ENCODE measurements at regions not wholly inside any gene's neighbourhood (a gene's known extent, or its start where the extent isn't known, plus 50 kb on each side); places are given as distances from the start of the nearest gene placed in this dataset.

DNA sequence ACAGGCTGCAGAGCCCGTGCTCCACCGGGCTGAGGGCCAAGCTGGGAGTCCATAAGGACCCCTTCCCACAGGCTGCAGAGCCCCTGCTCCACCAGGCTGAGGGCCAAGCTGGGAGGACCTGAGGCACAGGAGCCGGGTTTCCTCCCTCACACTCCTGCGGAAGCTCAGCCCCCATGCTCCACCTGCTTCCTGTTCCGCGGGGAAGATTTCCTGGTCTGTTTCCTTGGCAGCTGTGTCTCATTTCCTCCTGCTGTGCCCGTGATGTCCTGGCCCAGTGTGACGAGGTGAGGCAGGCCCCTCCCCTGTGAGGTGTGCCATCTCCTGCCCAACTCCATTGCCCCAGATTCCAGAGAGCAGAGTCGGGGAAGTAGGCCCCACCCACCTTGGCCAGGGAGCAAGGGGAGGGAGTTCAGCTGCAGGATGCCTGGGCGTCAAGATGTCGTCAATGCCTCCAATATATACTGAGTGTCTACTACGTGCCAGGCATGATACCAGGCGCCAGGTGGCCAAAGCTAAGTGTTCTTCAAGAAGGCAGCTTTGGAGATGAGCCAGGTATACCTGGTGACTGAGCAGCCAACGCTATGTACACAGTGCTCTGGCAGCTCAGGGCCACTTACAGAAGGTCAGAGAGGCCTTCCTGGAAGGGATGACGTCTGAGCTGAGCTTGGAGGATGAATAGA is 58.8 kb downstream of the NAV1 start:
- intact Hi-C loops (cut with micrococcal nuclease) = no loop called here
- H4K20me1 ChIP-seq (ENCODE audit: insufficient read depth, low read length) = no peaks in the 10 kb centered on the region
- H3K4me3 ChIP-seq (replicated peaks in 1 of 3; ENCODE audit: low read depth in 2 of 3, low read length in 3 of 3) = no peak overlapping the region
- TF ChIP-seq, protein P1, sequence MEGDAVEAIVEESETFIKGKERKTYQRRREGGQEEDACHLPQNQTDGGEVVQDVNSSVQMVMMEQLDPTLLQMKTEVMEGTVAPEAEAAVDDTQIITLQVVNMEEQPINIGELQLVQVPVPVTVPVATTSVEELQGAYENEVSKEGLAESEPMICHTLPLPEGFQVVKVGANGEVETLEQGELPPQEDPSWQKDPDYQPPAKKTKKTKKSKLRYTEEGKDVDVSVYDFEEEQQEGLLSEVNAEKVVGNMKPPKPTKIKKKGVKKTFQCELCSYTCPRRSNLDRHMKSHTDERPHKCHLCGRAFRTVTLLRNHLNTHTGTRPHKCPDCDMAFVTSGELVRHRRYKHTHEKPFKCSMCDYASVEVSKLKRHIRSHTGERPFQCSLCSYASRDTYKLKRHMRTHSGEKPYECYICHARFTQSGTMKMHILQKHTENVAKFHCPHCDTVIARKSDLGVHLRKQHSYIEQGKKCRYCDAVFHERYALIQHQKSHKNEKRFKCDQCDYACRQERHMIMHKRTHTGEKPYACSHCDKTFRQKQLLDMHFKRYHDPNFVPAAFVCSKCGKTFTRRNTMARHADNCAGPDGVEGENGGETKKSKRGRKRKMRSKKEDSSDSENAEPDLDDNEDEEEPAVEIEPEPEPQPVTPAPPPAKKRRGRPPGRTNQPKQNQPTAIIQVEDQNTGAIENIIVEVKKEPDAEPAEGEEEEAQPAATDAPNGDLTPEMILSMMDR (IDR thresholded peaks at IDR 0.05) = no peak
- no peaks in the 10 kb centered on the region for H3K27me3 ChIP-seq (ENCODE audit: control insufficient read depth in 2 of 2, insufficient read depth in 2 of 2, low read length in 2 of 2)
- no peak overlapping the region for H3K27ac Mint-ChIP-seq
- no peak overlapping the region for H3K9ac ChIP-seq (ENCODE audit: insufficient read depth, low read length, poor library complexity, severe bottlenecking)
- no peak for DNase-seq
- H3K4me1 ChIP-seq (ENCODE audit: control insufficient read depth in 1 of 2, insufficient read depth in 2 of 2, low read length in 2 of 2) = peaks cover 25 to 37% of the 10 kb centered on the region in 2 donors
- H2AFZ ChIP-seq (ENCODE audit: insufficient read depth, low read depth, low read length, poor library complexity, severe bottlenecking) = no peak overlapping the region
- H3K27me3 Mint-ChIP-seq (ENCODE audit: low read depth in 3 of 3) = peaks cover 0 to 5% (median 2%) of the 10 kb centered on the region in 3 donors
- no peak overlapping the region for H3K4me3 Mint-ChIP-seq
- 46% methylated on average over 15 of the region's 15 CpGs for WGBS (ENCODE audit: insufficient coverage)
- no peaks in the 10 kb centered on the region for H3K36me3 ChIP-seq (replicated peaks in 1 of 2; ENCODE audit: control insufficient read depth in 1 of 2, insufficient read depth in 2 of 2, low read length in 2 of 2)
- H3K9me3 ChIP-seq (replicated peaks in 1 of 2; ENCODE audit: control insufficient read depth in 1 of 2, insufficient read depth in 1 of 2, low read length in 2 of 2) = no peaks in the 10 kb centered on the region
- H3K36me3 Mint-ChIP-seq = no peaks in the 10 kb centered on the region
- peaks cover 0 to 3% (median 0%) of the 10 kb centered on the region in 7 donors for H3K9me3 Mint-ChIP-seq
- peaks cover 50% of the 10 kb centered on the region for H3K4me1 Mint-ChIP-seq
- H3K79me2 ChIP-seq (ENCODE audit: insufficient read depth, low read length) = no peaks in the 10 kb centered on the region
- no peak overlapping the region for H3K27ac ChIP-seq (ENCODE audit: low read depth in 1 of 2, low read length in 2 of 2)
- no peak overlapping the region for H3K4me2 ChIP-seq (replicated peaks; ENCODE audit: extremely low read depth, low read length, poor library complexity, severe bottlenecking)

DNA sequence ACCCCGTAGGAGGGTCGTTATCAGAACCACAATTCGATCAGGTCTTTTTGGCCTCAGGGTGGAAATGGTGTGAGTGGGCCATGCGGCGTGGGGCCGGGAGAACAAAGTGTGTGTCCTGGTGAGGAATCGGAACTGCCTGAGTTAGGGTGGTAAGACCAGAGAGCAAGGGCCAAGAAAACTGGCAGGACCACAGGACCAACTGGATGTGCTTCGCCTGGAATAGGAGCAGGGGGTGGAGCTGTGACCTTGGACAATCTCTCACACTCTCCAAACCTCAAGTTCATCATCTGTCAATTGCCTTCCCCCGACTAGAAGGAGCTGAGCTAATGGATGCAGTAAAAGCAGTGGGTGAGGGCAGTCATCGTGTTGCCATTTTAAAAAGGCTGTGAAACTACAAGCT is 59.5 kb downstream of the NAV1 start:
- Mint-ChIP-seq H3K27me3 (ENCODE audit: low read depth in 3 of 3) (peaks cover 0 to 7% (median 0%) of the 10 kb centered on the region in 3 donors), H3K36me3 (no peaks in the 10 kb centered on the region), H3K4me3 (no peak overlapping the region), H3K4me1 (peaks cover 43% of the 10 kb centered on the region), H3K27ac (no peak overlapping the region), H3K9me3 (peaks cover 0 to 3% (median 0%) of the 10 kb centered on the region in 7 donors)
- TF ChIP-seq, protein P1 (IDR thresholded peaks at IDR 0.05) = no peak
- WGBS (ENCODE audit: insufficient coverage) = 92% methylated on average over 7 of the region's 10 CpGs
- H3K9ac ChIP-seq (ENCODE audit: insufficient read depth, low read length, poor library complexity, severe bottlenecking) = no peak overlapping the region
- no peak for DNase-seq
- no peak overlapping the region for H2AFZ ChIP-seq (ENCODE audit: insufficient read depth, low read depth, low read length, poor library complexity, severe bottlenecking)
- intact Hi-C loops (cut with micrococcal nuclease) = no loop called here
- no peak overlapping the region for H3K4me3 ChIP-seq (replicated peaks in 1 of 3; ENCODE audit: low read depth in 2 of 3, low read length in 3 of 3)
- H3K9me3 ChIP-seq (replicated peaks in 1 of 2; ENCODE audit: control insufficient read depth in 1 of 2, insufficient read depth in 1 of 2, low read length in 2 of 2) = no peaks in the 10 kb centered on the region
- H3K4me1 ChIP-seq (ENCODE audit: control insufficient read depth in 1 of 2, insufficient read depth in 2 of 2, low read length in 2 of 2) = peaks cover 18 to 30% of the 10 kb centered on the region in 2 donors
- no peaks in the 10 kb centered on the region for H3K36me3 ChIP-seq (replicated peaks in 1 of 2; ENCODE audit: control insufficient read depth in 1 of 2, insufficient read depth in 2 of 2, low read length in 2 of 2)
- no peaks in the 10 kb centered on the region for H4K20me1 ChIP-seq (ENCODE audit: insufficient read depth, low read length)
- no peak overlapping the region for H3K27ac ChIP-seq (ENCODE audit: low read depth in 1 of 2, low read length in 2 of 2)
- no peaks in the 10 kb centered on the region for H3K27me3 ChIP-seq (ENCODE audit: control insufficient read depth in 2 of 2, insufficient read depth in 2 of 2, low read length in 2 of 2)
- no peaks in the 10 kb centered on the region for H3K79me2 ChIP-seq (ENCODE audit: insufficient read depth, low read length)
- H3K4me2 ChIP-seq (replicated peaks; ENCODE audit: extremely low read depth, low read length, poor library complexity, severe bottlenecking) = no peak overlapping the region

Measured in CD14-positive monocyte (primary cell).